Stimulated activated naive CD8-positive, alpha-beta T cell treated with anti-CD3 and anti-CD28 coated beads, Interleukin-15, Interleukin-2, amounts not matched to agents 100 U/mL and 50 U/mL, for 24 hours (primary cell): ENCODE measurements at regions not wholly inside any gene's neighbourhood (a gene's known extent, or its start where the extent isn't known, plus 50 kb on each side); places are given as distances from the start of the nearest gene placed in this dataset.

ENCODE experiments used
- ATAC-seq: fragments of 150-1000 bp; cut with Tn5 transposase; one replicate; pipeline ENCODE4 v1.10.0; 2021
- DNase-seq: peaks from one replicate; pipeline ENCODE4 v3.0.0; 2021

DNA sequence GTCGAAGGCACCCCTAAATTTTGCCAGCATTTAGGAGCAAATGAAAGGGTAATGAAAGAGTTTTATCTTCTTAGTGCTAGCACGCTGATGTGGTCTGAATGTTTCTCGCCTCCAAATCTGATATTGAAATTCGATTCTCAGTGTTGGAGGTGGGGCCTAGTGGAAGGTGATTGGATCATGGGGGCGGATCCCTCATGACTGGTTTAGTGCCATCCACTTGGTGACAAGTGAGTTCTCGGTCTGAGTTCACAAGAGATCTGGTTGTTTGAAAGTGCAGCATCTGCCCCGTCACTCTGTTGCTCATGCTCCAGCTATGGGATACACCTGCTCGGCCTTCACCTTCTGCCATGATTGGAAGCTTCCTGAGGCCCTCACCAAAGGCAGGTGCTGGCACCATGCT is 75.1 kb upstream of the ZBTB40 start:
- no peak for ATAC-seq
- no peak for DNase-seq

DNA sequence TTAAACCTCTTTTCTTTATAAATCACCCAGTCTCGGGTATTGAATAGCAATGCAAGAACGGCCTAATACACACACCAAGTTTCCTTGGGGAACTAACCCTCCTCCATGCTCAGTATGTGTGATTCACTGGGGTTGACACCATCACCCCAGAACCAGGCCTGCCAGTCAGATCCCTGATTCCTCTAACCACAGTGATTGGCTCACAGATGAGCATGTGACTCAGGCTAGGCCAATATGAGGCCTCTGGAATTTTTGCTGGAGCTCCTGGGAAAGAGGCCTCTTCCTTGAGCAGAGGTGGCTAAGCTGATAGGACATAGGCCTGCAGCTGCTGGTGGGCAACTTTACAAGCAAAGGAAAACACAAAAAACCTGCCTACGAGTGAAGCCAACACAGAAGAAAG is 74.7 kb upstream of the ZBTB40 start:
- ATAC-seq (no peak), DNase-seq (no peak)

DNA sequence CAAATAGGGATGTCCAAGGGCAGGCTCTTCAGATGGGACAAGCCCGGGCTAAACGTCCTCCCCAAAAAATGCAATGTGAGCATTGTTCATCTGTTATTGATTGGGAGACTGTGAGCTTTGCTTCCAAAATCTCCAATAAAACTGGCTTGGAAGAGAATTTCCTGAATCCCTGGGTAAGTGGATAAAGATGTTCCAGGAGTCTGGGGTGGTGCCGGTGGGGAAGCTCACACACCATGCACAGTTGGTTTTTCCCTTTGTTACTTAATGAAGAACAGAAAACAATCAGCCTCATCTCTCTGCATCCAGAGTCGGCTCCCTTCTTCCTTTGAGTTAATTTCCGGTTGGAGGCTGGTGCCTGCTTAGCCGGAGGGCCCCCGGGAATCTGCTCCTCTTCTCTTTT is 72.1 kb upstream of the ZBTB40 start:
- ATAC-seq = no peak
- no peak for DNase-seq

DNA sequence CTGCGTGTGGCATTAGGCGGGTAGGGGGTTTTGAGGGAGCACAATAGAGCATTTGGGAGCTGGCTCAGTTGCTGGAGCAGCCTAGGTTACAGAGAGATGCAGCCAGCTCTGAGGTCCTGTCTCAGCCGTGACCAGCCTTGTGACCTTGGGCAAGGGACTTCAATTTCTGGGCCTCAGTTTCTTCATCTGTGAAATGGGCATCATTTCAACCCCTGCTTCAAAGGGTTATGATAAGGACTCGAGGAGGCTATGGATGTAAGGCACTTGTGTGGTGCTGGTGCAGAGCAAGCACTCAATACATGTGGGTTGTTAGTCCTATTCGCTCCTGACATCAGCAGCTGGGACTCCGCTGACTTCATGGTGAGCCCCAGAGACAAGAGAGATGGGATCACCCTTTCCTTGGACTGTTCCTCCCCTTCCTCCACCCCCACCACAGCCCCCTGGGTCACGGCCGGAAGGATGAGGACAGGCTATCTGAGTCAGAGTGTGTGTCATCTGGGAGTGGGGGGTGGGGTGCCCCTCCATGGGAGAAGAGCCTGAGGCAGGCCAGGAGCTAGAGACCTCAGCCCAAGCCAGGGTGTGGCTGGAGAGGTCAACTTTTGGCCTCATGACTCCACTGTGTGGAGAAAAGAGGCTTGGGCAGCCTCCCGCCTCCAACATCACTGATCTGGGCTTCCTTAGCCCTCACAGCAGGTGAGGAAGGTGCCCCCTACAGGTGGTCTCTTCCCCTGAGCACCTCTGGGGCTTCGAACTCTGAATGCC is 71.4 kb upstream of the ZBTB40 start:
- ATAC-seq (no peak), DNase-seq (no peak)

DNA sequence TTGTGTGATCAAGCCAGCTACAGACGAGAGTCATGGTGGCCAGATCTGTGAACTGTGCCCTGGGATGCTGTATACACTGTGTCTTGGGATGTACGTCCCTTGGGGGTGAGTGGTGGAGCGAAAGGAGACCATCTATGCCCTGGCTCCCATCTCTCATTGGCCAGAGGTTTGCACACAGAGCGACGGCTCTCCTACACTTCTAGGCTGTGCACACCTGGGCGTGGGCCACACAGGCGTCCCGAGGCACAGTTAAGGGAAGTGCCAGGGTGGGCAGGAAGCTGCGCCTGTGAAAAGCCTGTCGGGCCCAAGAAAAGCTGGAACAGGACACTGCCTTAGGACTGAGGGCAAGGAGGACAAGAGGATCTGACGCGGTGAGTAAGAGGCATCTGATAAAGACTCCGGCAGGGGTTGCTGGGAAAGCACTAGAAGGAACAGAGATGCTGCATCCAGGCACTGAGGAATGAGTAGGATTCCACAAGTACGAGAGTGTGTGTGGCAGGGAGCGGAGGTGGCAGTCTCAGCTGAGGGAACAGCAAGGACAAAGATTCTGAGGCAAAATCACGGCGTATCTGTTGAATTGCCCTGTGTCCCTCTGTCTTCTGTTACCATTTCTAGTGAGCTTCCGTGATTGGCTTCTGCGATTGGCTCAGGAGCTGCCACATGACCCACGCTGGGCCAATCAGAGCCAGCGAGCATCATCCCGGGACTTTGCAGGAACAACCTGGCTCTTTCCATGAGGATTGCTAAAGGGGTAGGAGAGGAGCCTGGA is 67.9 kb upstream of the ZBTB40 start:
- DNase-seq (no peak), ATAC-seq (no peak)

DNA sequence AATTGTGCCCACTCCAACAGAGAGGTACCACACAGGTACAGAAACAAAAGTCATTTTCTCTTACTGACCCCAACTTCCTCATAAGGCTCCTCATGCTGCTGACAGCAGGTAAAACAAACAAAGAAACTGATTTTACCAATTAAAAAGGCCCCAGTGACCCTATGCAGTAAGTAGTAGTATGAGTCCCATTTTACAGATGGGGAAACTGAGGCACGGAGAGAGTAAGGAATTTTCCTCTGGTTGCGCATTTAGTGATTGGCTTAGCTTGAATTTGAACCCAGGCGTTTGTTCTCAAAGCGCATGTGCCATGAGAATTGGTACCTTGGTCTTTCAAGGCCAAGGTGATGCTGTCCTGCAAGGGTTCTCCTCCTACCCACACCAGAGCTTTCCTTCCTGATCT is 66.1 kb upstream of the ZBTB40 start:
- DNase-seq = no peak
- no peak for ATAC-seq

DNA sequence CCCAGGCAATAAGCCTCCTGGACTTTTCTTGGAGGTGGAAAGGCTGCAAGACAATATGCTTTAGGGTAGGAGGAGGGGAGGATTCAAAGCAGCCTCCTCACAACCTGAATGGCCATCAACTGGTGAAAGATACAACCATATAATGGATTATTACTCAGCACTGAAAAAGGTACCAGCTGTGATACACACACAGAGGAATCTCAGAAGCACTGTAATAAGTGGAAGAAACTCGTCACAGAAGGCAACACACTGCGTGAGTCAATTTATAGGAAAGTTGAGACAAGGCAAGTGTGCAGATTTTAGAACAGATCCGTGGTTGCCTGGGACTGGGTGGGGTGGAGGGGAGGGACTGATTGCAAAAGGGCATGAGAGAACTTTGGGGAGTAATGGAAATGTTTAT is 64.9 kb upstream of the ZBTB40 start:
- ATAC-seq (no peak), DNase-seq (no peak)

DNA sequence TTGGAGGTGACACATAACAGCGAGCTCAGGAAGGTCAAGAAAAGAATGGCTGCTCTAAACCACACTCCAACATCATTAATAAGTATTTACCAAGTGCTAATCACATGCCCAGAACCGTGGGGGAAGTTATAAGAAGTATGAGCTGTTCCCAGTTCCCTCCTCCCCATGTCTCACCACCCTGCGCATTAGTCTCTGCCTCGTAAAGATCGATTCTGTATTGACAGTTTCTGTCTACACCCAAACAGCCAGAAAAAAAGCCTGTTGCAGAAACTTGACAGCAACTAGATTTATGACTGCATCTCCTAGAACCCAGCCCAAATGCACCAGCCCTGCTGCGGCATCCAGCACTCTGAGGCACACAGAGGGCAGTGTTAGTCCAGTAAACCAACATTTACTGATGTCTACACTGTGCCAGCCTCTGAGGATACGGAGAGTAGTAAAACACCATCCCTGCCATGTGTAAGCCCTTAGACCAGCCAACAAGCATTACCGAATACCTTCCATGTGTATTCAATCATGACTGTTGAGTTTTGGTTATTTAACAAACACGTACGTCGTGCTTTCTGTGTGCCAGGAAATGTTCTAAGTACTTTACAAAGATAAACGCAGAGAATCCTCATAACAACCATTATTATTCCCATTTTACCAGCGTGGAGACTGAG is 63.6 kb upstream of the ZBTB40 start:
- no peak for ATAC-seq
- no peak for DNase-seq

DNA sequence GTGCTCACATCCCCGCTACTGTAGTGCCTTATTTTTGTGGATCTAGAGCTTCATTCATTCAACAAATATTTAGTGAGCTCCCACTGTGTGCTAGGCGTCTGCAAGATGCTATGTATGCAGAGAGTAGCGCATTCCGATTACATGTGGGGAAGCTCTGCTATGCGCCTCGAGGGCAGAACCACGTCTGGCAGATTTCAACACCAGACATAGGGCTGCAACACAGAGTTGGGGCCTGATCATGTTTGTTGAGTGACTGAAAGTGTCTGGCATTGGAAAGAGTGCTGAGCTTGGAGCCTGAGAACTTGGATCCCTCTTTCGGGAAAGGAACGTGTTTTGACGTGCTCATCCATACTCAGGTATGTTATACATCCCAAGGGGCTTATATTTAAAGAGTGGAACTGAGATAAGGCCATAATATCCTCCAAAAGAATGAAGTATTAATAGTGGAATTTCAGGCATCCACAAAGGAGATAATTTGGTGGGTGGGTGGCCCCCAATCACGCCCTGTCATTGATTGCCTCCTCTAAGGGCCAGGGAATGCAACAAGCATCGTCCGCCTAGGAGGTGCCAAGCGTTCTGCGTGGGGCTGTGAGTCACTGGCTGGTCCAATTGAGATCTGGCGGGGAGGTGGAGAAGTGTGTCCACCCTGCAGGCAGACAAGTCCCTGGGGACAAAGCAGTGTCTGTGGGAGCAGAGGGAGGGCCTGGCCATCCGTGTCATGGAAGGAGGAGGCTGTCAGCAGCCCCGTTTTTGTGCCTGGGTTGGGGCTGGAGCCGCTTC is 62.8 kb upstream of the ZBTB40 start:
- DNase-seq (no peak), ATAC-seq (no peak)

DNA sequence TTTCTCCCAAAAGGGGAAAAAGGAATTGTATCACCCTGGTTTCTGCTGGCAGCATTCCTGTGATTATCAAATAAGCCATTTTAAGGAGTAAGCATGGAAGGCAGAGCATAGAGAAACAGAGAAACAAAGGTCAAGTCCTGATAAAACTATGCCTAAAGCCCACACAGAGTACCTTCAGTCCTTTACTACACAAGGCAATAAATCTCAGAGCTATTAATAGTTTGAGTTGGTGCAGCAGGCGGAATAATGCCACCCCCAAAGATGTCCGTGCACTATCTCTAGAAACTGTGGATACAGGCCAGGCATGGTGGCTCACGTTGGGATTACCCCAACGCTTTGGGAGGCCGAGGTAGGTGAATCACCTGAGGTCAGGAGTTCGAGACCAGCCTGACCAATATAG is 58.1 kb upstream of the ZBTB40 start:
- ATAC-seq = no peak
- no peak for DNase-seq

DNA sequence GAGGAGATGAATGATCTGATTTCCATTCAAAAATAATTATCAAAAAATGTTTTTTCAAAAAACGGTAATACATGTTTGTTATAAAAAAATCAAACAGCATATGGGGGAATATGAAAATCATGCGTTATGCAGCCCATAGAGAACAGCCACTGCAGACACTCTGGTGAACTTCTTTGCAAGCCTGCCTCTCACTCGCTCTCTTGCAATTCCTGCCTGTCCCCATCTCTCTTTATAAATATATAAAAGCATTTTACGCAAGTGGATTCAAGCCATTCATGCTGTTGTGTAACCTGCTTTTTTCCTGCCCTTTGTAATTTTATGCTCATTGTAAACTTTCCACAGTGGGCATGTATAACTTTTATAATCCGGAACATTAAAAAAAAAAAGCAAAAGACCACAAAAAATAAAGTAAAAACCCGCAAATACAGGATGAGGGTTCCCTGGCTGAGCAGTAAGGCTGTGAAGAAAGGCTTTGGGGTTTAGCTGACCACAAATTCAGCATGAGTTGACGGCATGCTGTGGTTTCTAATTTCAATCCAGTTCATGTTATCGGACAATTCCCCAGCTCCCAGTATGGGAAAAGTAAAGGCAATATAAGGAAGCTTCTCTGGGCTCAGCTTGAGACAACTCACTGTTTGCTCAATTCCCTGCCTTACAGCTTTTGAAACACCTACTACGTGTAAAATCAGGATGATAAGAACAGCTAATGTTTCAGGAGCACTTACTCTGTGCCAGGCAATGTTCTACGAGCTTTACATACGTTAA is 52.8 kb upstream of the ZBTB40 start:
- ATAC-seq (no peak), DNase-seq (no peak)

DNA sequence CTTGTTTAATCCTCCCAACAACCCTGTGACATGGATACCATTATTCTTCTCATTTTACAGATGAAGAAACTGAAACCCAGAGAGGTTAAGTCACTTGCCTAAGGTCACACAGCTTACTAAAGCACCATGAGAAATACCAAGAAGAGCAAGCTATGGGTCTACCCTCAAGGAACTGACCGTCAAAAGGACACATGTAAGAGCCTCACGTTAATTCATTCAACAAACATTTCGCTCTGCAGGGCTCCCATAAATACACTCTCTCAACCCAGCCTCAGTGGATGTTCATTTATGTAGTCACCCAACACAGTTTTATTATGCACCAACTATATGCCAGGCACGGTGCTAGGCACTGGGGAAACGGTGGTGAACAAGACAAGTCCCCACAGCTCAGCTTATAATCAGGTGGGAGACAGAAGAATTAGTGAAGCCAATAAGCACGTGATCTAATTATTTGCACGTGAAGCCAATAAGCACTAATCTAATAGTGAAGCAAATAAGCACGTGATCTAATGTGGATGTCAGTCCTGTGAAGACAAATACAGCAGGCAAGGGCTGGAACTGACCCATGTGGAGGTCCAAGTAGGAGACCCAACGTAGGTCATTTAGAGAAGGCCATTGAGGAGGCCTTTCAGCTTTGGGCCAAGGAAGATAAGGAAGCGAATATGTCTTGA is 52.1 kb upstream of the ZBTB40 start:
- ATAC-seq (no peak), DNase-seq (no peak)
